DMS 273 (cell line): ENCODE measurements at regions not wholly inside any gene's neighbourhood (a gene's known extent, or its start where the extent isn't known, plus 50 kb on each side); places are given as distances from the start of the nearest gene placed in this dataset.
A peak's percentile ranks its signal among the peaks of the same experiment; 100 is the strongest.
"Not testable (repeated sequence)": the region's sequence is repeated elsewhere in the genome, so short reads cannot be mapped to it uniquely, and the experiment has no call there.

Experiments used
- DNase-seq: peaks from one replicate; lab custom pipeline; 2025; ENCODE audit not compliant: unreplicated experiment; lab: John Stamatoyannopoulos, UW

DNA sequence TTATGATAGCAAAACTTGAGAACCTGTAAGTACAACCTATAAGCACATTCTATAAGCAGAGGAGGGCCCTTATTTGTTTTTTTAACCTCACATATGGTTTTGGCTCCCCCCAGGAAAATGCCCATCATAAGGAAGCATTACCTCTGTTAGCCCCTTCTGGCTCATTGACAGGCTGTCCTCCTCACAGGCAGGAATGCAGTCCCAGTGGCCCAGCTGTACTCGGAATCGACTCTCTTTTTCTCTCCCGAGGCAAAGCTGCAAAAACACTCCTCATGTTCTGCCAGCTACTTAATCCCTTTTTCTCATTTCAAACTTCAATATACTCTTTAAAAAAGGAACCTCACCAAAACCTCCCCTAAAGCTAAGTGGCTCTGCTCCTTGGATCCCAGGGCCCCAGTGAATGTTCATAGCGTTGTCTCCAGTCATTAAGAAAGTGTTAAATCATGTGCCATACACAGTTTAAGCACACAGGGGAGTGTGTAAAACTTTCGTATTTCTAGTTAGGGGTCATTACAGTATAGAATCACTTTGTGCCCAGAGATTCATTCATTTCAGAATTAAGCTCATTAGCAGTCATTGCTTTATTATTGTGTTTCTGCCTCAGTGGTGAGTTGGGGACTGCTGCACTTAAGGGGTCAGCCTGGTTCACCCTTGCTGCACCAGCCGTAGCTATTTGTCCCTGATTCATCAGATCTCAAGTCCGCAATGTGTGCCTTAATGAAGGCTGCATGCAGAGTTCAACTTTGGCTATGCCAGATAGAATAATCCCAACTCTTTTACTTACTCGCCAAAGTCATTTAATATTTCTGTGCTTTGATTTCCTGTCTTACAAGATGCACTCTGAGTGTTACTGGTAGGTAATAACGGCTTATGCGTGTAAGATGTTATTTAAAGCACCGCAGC is 57.6 kb downstream of the JRKL start:
- DNase-seq: no peak

DNA sequence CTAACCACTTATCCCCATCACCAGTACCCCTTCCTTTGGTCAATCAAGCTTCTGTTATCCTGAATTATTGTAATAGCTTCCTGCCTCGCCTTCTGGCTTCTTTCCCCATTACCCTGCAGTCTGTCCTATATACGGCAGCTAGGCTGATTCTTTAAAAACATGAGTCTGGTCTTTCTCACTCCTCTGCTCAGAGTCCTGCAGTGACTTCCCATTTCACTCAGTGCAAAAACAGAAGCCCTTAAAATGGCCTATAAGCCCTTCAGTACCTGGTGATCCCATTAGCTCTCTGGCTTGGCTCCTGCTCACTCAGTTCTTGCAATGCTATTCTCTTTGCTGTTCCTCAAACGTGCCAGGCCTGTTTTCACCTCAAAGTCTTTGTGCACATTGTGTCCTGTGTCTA is 58.4 kb downstream of the JRKL start:
- DNase-seq: no peak

DNA sequence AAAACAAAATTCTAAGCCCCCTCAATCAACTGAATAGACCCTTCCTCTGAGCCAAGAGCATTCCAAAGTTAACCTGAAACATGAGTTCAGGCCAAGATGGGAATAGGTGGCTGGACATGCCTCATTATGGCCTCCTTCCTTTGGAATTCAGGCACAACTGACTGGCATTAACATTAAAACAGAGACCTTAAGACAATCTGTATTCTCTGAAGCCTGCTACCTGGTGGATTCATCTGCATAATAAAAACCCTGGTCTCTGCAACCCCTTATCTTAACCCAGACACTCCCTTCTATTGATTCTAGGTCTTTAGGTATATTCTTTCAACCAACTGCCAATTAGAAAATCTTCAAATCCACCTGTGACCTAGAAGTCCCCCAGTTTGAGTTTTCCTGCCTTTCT is 66.3 kb downstream of the JRKL start:
- no peak for DNase-seq

DNA sequence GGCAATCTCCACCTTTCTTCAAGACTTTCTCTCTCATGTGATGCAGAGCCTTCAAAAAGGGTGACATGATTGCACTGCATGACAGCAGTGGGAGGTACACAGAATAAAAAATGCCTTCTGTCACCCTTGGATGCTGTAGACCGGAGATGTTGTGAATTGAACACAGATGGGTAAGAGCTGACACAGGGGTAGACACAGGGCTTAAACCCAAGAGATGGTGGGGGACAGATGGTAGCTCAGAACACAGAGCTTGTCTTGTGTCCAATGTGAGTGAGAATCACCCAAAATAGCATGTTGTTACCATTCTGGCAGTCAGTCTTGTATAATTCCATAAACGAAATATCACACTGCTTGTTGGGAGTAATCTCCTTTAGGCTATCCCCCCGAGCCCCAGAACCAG is 69.9 kb downstream of the JRKL start:
- DNase-seq: no peak

DNA sequence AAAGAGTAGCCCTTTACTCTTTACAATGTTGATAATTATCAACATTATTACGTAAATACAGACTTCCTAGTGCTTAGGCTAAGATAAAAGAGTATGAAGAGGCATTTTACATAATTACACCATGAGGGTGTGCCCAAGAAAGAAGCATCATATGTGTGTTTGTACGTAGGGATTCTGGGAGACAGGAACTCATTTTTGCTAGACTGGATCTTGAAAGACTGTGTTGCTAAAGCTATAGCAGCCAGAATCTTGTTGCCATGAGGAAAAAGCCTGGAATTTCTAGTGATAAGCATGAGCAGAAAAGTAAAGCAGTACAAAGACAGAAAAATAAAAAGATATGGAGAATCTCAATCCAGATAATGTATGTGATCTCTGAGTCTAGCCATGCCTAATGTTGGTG is 72.1 kb downstream of the JRKL start:
- DNase-seq: no peak

DNA sequence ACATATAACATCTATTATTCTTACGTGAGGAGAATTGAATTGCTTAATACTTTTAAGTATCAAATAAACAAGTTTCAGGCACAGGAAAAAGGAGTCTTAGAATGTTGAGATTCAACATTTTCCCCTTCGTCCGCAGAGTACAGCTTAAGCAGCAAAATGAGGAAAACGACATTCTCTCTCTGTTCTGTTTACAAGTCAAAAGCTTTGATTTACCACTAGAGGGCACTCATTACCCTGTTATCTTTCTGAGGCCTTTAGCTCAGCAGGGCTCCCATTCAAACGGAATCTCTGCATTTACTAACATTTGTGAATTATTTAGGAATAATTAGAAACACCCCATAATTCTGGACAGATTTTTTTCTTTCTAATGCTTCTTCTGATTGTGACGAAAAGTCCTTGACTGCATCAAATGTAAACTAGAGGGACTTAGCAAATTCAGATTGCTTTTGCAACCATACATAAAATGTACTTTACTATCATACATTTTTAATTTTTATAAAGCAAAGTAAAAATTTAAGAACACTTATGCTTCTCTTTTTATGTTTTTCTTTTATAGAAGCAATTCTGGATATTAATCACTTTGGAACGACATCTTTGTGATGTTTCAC is 75.0 kb downstream of the JRKL start:
- DNase-seq: peak; percentile 84

DNA sequence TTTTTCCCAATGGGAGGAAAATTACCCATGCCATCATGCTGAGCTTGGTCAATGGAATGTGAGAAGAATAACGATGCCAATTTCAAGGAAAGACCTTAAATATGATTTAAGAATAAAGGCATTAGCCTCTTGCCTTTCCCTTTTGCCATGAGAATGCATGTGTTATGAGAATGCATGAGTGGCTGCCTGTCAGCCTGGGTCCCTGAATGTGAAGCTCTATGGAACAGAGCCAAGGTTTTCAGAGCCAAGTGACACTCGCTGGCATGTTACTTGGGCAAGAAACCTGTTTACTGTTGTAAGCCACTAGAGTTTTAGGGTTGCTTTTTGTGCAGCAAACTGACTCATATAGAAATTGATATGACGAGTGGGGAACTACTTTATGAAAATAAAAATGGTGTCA is 75.7 kb downstream of the JRKL start:
- peak; percentile 13 for DNase-seq

DNA sequence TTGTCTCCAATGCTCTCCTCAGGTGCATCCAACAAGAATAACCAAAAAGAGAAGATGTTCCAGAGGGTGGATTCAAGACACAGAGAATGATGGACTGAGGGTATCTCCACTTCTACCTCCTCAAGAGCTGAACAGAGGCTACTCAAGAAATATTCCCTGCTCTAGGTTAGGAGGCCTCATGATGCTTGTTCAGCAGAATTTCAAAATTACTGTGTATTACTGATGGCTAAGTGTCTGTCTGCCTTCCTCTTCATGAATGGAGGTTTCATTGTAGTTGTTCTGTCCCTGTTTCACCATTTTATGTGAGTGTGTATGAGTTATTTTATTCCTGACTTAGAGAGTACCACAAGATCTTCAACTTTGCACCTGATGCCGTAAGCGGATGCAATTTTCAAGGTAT is 76.8 kb downstream of the JRKL start:
- DNase-seq: no peak

DNA sequence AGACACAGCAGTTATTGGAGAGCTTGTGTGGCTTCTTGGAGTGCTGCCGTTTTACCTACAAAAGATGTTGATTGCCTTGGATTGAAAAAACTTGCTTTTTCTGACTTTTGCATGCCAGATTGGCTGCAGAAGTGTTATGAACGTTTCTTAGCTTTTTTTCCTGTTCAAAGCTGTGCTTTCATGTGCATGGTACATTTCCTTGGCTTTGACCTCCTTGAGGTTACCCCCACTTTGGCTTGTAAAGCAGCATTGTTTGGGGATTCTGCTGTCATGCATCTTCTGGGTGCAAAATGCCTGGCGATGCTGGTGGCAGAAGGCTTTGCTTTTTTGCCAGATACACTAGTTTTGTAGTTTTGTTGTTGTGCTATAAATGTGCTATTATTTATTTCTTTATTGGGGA is 80.0 kb downstream of the JRKL start:
- no peak for DNase-seq

DNA sequence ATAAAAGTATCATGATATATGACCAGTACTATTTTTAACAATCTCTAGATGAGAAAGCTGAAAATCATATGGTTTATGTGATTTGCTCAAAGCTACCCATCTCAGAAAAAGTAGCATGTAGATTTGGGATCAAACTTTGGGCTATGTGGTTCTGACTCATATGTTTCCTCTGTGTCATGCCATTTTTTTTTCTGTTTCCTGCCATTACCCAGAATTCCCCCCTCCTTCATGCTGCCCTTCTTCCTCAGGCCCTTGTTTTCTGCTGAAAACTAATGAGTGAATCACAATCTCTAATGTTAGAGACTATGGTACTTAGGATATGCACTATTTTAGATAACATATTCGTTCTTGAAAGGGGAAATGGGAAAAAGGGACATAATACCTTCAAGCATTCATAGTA is 80.7 kb downstream of the JRKL start:
- DNase-seq: no peak

DNA sequence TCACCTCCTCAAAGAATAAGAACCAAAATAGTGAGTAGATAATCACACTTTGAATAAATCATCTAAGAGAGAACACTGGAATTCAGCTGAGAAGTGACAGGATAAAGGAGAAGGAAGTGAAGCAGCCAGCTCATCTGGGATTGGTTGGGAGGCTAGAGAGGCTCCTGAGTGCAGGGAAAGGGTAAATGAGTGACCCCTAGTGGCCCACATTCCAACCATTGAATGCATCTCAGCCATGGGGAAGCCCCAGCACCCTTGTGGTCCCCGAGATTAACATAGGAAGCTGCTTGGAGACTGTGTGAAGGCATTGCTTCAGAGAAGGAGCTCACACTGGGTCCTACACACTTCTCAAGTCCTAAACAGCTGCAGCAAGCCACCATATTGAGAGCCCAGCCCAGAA is 82.3 kb downstream of the JRKL start:
- DNase-seq: no peak

DNA sequence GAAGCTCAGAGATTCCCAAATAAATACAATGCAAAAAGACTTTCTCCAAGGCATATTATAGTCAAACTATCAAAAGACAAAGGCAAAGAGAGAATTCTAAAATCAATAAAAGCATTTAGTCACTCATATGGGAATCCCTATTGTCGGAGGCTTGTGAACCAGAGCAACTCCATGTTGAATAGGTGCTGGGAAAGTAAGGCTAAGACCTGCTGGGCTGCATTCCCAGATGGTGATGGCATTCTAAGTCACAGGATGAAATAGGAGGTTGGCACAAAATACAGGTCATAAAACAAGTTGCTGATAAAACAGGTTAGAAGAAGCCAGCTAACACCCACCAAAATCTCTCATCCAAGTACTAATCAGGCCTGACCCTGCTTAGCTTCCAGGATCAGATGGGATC is 84.5 kb downstream of the JRKL start:
- DNase-seq: no peak

DNA sequence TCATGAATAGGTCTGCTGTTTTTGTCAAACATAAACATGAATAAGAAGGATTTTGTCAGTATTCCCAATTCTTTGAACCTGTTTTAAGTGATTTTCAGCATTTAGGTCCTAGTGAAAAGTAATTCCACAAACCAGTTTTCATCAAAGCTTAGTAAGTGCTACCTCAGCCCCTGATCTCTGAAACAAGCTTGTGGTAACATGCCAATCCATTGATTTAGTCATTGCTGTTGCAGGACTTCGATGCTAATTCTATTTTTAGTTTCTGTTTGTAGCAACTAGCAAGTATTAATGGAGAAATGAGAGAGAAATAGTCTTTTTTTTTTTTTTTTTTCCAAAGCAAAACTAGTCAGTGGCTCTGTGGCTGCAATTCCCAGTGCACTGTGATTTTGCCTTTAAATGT is 91.4 kb downstream of the JRKL start:
- DNase-seq: no peak

DNA sequence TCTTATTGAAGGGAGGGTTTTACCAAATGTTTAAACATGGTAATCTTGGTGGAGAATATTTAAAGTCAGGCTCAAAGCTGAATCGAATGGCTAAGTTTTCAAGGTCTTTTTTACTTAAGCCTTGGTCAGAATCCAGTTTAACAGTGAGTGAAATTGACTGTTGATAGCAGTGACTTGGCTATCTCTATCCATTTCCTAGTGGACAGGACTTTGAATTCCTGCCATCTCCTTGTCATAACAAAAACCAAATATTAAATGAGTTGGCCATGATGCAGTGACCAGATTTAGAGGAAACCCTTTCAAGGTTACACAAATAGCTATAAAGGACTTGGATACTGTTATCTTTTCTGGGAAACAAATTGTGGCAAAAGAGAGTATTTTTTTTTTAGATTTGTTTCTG is 92.0 kb downstream of the JRKL start:
- no peak for DNase-seq

DNA sequence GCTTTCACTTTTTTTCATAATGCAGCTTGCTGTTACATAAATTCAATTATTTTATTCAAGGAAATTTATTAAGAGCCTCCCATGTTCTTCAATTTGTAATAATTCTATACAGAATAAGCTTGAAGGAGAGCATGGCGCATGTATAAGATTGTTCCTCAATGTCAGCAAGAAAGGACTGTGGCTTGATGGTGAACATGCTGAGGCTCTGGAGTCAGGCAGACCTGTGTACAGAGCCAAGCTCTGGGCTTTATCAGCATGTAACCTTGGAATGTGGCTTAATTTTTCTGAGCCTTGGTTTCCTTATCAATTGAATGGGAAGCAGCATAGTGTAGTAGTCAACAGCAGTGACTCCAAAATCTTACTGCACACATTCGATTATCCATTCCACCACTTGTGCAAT is 92.4 kb downstream of the JRKL start:
- no peak for DNase-seq

DNA sequence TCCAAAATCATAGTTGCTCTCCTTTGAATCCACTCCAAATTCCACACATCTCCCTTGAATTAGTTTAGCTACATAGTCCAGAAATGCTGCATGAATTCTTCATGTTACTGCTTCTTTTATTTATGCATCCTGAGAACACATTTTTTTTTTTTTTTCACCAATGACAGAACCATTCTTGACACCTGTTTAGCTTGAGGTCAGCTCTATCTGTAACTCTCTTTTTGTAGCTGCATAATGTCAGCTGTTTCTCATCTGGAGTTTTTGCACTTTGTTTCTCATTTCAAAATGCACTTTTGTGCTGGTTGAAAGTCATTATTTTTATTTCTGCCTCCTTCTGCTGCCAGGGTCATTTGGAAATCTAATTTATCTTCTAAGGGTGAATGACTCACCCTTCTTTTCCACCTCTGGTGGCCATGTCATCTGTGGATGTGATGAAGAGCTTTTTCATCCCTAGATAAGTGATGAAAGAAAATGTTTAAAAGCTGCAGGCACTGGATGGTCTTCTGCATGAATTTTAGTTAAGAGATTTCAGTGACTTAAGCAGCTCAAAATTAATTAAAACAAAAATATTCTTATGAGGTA is 93.7 kb downstream of the JRKL start:
- no peak for DNase-seq

DNA sequence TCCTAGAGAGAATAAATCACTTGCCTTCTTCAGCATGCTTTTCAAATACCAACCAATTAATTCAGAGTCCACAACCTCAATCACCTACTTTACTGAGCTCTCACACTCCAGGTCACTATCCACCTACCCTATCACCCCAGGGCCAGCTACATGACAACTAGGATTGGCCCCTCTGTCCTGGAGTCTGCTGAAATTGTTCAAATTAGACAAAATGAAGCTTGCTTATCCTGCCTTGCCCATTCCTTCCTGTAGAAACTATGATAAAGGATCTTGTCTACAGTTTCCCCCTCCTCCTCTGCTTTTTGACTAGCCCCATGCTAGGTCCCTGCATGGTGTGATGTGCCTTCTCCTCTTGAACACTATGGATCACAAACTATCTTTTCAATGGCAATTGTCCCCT is 94.5 kb downstream of the JRKL start:
- DNase-seq: no peak

DNA sequence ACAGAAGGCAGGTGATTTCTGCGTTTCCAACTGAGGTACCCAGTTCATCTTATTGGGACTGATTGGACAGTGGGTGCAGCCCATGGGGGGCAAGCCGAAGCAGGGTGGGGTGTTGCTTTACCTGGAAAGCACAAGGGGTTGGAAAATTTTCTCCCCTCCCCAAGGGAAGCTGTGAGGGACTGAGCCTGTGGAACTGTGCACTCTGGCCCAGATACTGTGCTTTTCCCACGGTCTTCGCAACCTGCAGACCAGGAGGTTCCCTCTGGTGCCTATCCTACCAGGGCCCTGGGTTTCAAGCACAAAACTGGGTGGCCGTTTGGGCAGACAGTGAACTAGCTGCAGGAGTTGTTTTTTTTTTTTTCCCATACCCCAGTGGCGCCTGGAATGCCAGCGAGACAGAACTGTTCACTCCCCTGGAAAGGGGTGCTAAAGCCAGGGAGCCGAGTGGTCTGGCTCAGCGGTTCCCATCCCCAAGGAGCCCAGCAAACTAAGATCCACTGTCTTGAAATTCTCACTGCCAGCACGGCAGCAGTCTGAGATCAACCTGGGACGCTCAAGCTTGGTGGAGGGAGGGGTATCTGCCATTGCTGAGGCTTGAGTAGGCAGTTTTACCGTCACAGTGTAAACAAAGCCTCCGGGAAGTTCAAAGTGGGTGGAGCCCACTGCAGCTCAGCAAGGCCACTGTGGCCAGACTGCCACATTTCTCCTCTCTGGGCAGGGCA is 97.2 kb downstream of the JRKL start:
- DNase-seq: peak; percentile 9

DNA sequence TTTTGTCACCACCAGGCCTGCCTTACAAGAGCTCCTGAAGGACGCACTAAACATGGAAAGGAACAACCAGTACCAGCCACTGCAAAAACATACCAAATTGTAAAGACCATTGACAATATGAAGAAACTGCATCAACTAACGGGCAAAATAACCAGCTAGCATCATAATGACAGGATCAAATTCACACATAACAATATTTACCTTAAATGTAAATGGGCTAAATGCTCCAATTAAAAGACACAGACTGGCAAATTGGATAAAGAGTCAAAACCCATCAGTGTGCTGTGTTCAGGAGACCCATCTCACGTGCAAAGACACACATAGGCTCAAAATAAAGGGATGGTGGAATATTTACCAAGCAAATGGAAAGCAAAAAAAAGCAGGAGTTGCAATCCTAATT is 99.1 kb downstream of the JRKL start:
- not testable (repeated sequence) for DNase-seq

DNA sequence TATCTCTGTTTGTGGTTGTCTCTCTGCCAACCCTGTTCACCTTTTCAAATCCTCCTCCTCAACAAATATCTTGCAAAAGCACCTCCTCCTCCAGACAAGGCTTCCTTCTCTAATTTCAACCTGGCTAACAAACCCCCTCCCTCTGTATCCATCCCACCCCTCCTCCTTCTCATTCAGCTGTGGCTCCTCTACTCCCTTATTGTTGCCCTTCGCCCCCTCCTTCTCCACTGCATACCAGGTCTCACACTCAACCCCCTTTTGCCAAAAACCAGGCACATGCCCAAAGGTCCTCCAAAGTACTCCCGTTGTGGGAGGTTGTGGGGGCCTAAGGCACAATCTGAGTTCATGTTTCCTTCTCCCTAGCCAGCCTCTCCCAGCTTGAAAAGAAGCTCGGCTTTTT is 110.6 kb downstream of the JRKL start:
- no peak for DNase-seq

DNA sequence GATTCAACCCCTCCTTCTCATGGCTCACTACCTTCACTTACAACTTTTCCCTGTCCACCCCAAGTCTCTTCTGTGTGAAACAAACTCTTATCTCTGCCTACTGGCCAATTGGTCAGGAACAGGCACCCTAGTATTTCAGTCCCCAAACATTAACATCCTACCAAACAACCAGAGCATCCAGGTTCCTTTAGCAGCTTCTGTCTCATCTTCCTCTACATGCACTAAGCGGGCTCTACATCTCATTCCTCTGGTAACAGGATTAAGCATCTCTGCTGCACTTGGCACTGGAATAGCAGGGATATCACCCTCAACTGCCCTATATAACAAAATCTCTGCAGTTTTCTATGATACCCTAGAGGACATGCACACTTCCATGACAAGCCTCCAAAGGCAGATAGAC is 116.2 kb downstream of the JRKL start:
- DNase-seq: no peak

DNA sequence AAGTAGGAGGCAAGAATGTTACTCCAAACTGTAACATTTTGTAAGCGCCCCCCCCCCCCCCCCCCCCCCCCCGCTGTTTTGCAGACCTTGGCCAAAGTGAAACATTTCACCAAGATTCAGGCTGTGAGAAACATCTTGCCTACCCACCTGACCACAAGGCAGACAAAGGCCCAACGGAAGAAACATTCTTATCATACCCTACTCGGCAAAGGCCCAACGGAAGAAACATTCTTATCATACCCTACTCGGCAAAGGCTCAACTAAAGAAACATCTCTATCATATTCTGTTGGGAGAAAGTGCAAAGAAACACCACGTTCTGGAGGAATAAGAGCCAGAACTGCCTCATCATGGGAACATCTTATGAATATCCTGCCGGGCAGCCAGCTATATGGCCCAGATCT is 117.1 kb downstream of the JRKL start:
- no peak for DNase-seq
